ENCODE measurements at regions not wholly inside any gene's neighbourhood (a gene's known extent, or its start where the extent isn't known, plus 50 kb on each side); places are given as distances from the start of the nearest gene placed in this dataset.
"Not testable (repeated sequence)": the region's sequence is repeated elsewhere in the genome, so short reads cannot be mapped to it uniquely, and the experiment has no call there.

GRCh38 chr7:35910621-35911020 is 109.8 kb downstream of the SEPTIN7 start:
- DNase-seq: not testable (repeated sequence)

GRCh38 chr7:35913350-35913749 is 112.5 kb downstream of the SEPTIN7 start:
- DNase-seq: not testable (repeated sequence)

GRCh38 chr7:35914214-35914613 is 113.4 kb downstream of the SEPTIN7 start:
- DNase-seq: not testable (repeated sequence)

- not testable (repeated sequence) for DNase-seq
These were observed 114.5 kb downstream of the SEPTIN7 start for GRCh38 chr7:35915247-35915955.

- not testable (repeated sequence) for DNase-seq
These were observed 117.4 kb downstream of the SEPTIN7 start for GRCh38 chr7:35918217-35918616.

- not testable (repeated sequence) for DNase-seq
These were observed 118.8 kb downstream of the SEPTIN7 start for GRCh38 chr7:35919607-35920006.

- DNase-seq: not testable (repeated sequence)
These were observed 120.5 kb downstream of the SEPTIN7 start for GRCh38 chr7:35921338-35921737.

- not testable (repeated sequence) for DNase-seq
These were observed 123.8 kb downstream of the SEPTIN7 start for GRCh38 chr7:35924668-35925067.

- DNase-seq: not testable (repeated sequence)
These were observed 126.1 kb downstream of the SEPTIN7 start for GRCh38 chr7:35926966-35927365.

GRCh38 chr7:35931134-35931533 is 130.3 kb downstream of the SEPTIN7 start:
- DNase-seq: not testable (repeated sequence)

GRCh38 chr7:35931551-35931950 is 130.7 kb downstream of the SEPTIN7 start:
- DNase-seq: not testable (repeated sequence)

- DNase-seq: not testable (repeated sequence)
These were observed 139.8 kb downstream of the SEPTIN7 start for GRCh38 chr7:35940695-35941094.

- not testable (repeated sequence) for DNase-seq
These were observed 144.8 kb downstream of the SEPTIN7 start for GRCh38 chr7:35945621-35946020.

- not testable (repeated sequence) for DNase-seq
These were observed 154.9 kb downstream of the SEPTIN7 start for GRCh38 chr7:35955735-35956134.

GRCh38 chr7:35956988-35957387 is 156.1 kb downstream of the SEPTIN7 start:
- DNase-seq: not testable (repeated sequence)

- DNase-seq: not testable (repeated sequence)
These were observed 160.4 kb downstream of the SEPTIN7 start for GRCh38 chr7:35961260-35961659.

- not testable (repeated sequence) for DNase-seq
These were observed 161.8 kb downstream of the SEPTIN7 start for GRCh38 chr7:35962607-35963006.

- no peak for DNase-seq
These were observed 166.7 kb downstream of the SEPTIN7 start for GRCh38 chr7:35967366-35968139.

- DNase-seq: no peak
These were observed 167.5 kb downstream of the SEPTIN7 start for GRCh38 chr7:35968140-35968940.

- DNase-seq: no peak
These were observed 168.2 kb downstream of the SEPTIN7 start for GRCh38 chr7:35969066-35969465.

GRCh38 chr7:35970458-35970857 is 169.6 kb downstream of the SEPTIN7 start:
- no peak for DNase-seq

- DNase-seq: no peak
These were observed 170.5 kb downstream of the SEPTIN7 start for GRCh38 chr7:35971133-35971891.
